DOHH2 (cell line): ENCODE measurements at regions not wholly inside any gene's neighbourhood (a gene's known extent, or its start where the extent isn't known, plus 50 kb on each side); places are given as distances from the start of the nearest gene placed in this dataset.

Experiments used
- H3F3A ChIP-seq: fragments of 200-600 bp; sonication (generic), shearing (Covaris generic); 2 replicates; pipeline ENCODE4 v1.6.0; 2016; ENCODE audit warnings: antibody characterized with exemption, mild to moderate bottlenecking; ENCODE audit not compliant: control insufficient read depth, insufficient read depth
- H3K27ac ChIP-seq: fragments of 200-600 bp; sonication (generic); 2 replicates; pipeline ENCODE4 v1.5.1; 2014; ENCODE audit warnings: low read depth, mild to moderate bottlenecking, low read length, moderate library complexity
- H3K27me3 ChIP-seq: fragments of 200-600 bp; sonication (generic); 2 replicates; pipeline ENCODE4 v1.6.1; 2014; ENCODE audit warnings: mild to moderate bottlenecking, low read length, mixed read lengths; ENCODE audit not compliant: control insufficient read depth
- H3K36me3 ChIP-seq: fragments of 200-600 bp; sonication (generic); 2 replicates; pipeline ENCODE4 v1.6.1; 2014; ENCODE audit warnings: mild to moderate bottlenecking, low read length, moderate library complexity, mixed read lengths; ENCODE audit not compliant: control insufficient read depth
- H3K4me1 ChIP-seq: fragments of 200-600 bp; sonication (generic); 2 replicates; pipeline ENCODE4 v1.6.1; 2014; ENCODE audit warnings: mild to moderate bottlenecking, low read length, mixed read lengths; ENCODE audit not compliant: control insufficient read depth
- H3K4me2 ChIP-seq: fragments of 200-600 bp; sonication (generic); 2 replicates; pipeline ENCODE4 v1.6.0; 2014; ENCODE audit warnings: mild to moderate bottlenecking, low read length, moderate library complexity
- H3K4me3 ChIP-seq: fragments of 200-600 bp; sonication (generic); 2 replicates; pipeline ENCODE4 v1.5.1; 2014; ENCODE audit warnings: mild to moderate bottlenecking, low read length, mixed read lengths
- H3K79me2 ChIP-seq: fragments of 200-600 bp; sonication (generic); 2 replicates; pipeline ENCODE4 v1.6.1; 2014; ENCODE audit warnings: mild to moderate bottlenecking, low read length, mixed read lengths; ENCODE audit not compliant: control insufficient read depth
- H3K9me2 ChIP-seq: fragments of 200-600 bp; sonication (generic); replicated peaks from 2 replicates; pipeline ENCODE4 v1.6.1; 2014; ENCODE audit warnings: mild to moderate bottlenecking, low read length, mixed read lengths; ENCODE audit not compliant: control insufficient read depth
- H3K9me3 ChIP-seq: fragments of 200-600 bp; sonication (generic); 2 replicates; pipeline ENCODE4 v1.6.1; 2014; ENCODE audit warnings: antibody characterized with exemption, low read length, mixed read lengths; ENCODE audit not compliant: control insufficient read depth, insufficient read depth
- H4K20me1 ChIP-seq: fragments of 200-600 bp; sonication (generic); 2 replicates; pipeline ENCODE4 v1.6.0; 2014; ENCODE audit warnings: low read depth, mild to moderate bottlenecking, antibody characterized with exemption, low read length, moderate library complexity; ENCODE audit not compliant: control insufficient read depth, insufficient read depth
- EZH2phosphoT487 ChIP-seq: fragments of 200-600 bp; sonication (generic); IDR thresholded peaks from 2 replicates; pipeline ENCODE4 v1.6.1; 2017; ENCODE audit warnings: borderline replicate concordance, mild to moderate bottlenecking, antibody characterized with exemption, low read length, moderate library complexity, mixed read lengths
- TF ChIP-seq, protein P1 (sequence below): fragments of 200-600 bp; sonication (generic); IDR thresholded peaks from one replicate; pipeline ENCODE4 v1.5.1; 2014; ENCODE audit warnings: antibody characterized with exemption, mild to moderate bottlenecking, low read depth, low read length; ENCODE audit not compliant: poor library complexity, severe bottlenecking

- Histone ChIP-seq H3K4me2 (no peak overlapping the region), H3K36me3 (no peaks in the 10 kb centered on the region), H3K27me3 (peaks cover 7% of the 10 kb centered on the region; the same call in 1 of the 2 replicates), H3K9me3 (no peaks in the 10 kb centered on the region), H3K27ac (no peak overlapping the region), H3K79me2 (no peaks in the 10 kb centered on the region), H3K4me1 (no peaks in the 10 kb centered on the region), H3K9me2 (no peaks in the 10 kb centered on the region), H4K20me1 (no peaks in the 10 kb centered on the region), H3K4me3 (no peak overlapping the region), H3F3A (no peaks in the 10 kb centered on the region)
- TF ChIP-seq, protein P1, sequence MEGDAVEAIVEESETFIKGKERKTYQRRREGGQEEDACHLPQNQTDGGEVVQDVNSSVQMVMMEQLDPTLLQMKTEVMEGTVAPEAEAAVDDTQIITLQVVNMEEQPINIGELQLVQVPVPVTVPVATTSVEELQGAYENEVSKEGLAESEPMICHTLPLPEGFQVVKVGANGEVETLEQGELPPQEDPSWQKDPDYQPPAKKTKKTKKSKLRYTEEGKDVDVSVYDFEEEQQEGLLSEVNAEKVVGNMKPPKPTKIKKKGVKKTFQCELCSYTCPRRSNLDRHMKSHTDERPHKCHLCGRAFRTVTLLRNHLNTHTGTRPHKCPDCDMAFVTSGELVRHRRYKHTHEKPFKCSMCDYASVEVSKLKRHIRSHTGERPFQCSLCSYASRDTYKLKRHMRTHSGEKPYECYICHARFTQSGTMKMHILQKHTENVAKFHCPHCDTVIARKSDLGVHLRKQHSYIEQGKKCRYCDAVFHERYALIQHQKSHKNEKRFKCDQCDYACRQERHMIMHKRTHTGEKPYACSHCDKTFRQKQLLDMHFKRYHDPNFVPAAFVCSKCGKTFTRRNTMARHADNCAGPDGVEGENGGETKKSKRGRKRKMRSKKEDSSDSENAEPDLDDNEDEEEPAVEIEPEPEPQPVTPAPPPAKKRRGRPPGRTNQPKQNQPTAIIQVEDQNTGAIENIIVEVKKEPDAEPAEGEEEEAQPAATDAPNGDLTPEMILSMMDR: no peak
- no peak for TF ChIP-seq EZH2phosphoT487
These were observed 240.8 kb downstream of the RPS24 start for GRCh38 chr10:78274491-78274890.

DNA sequence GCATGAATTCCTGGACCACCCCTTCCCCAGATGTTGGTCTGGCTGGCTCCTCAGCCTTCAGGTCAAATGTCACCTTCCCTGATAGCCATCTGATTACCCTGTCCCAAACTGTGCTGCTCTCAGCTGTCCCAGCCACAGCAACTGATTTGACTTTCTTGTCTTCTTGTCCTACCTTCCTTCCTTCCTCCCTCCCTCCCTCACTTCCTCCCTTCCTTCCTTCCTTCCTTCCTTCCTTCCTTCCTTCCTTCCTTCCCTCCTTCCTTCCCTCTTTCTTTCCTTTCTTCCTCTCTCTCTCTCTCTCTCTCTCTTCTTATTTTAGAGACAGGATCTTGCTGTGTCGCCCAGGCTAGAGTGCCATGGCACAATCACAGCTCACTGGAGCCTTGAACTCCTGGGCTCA is 242.5 kb downstream of the RPS24 start:
- no peaks in the 10 kb centered on the region for H3K9me2 ChIP-seq
- no peaks in the 10 kb centered on the region for H3F3A ChIP-seq
- H4K20me1 ChIP-seq: no peaks in the 10 kb centered on the region
- no peak overlapping the region for H3K4me2 ChIP-seq
- H3K27me3 ChIP-seq: peaks cover 7% of the 10 kb centered on the region; the same call in 1 of the 2 replicates
- H3K9me3 ChIP-seq: no peaks in the 10 kb centered on the region
- H3K79me2 ChIP-seq: no peaks in the 10 kb centered on the region
- no peaks in the 10 kb centered on the region for H3K4me1 ChIP-seq
- no peaks in the 10 kb centered on the region for H3K36me3 ChIP-seq
- no peak overlapping the region for H3K27ac ChIP-seq
- TF ChIP-seq, protein P1: no peak
- no peak for TF ChIP-seq EZH2phosphoT487
- no peak overlapping the region for H3K4me3 ChIP-seq

- no peak for TF ChIP-seq EZH2phosphoT487
- TF ChIP-seq, protein P1: no peak
- H3K9me3 ChIP-seq: no peaks in the 10 kb centered on the region
- H3F3A ChIP-seq: no peaks in the 10 kb centered on the region
- no peaks in the 10 kb centered on the region for H3K4me1 ChIP-seq
- H3K79me2 ChIP-seq: no peaks in the 10 kb centered on the region
- no peak overlapping the region for H3K27ac ChIP-seq
- H3K27me3 ChIP-seq: peaks cover 7% of the 10 kb centered on the region; the same call in 1 of the 2 replicates
- H3K4me3 ChIP-seq: no peak overlapping the region
- H4K20me1 ChIP-seq: no peaks in the 10 kb centered on the region
- no peaks in the 10 kb centered on the region for H3K36me3 ChIP-seq
- H3K4me2 ChIP-seq: no peak overlapping the region
- H3K9me2 ChIP-seq: no peaks in the 10 kb centered on the region
These were observed 243.8 kb downstream of the RPS24 start for GRCh38 chr10:78277314-78278057.
